ENCODE measurements at regions not wholly inside any gene's neighbourhood (a gene's known extent, or its start where the extent isn't known, plus 50 kb on each side); places are given as distances from the start of the nearest gene placed in this dataset.
A peak's percentile ranks its signal among the peaks of the same experiment; 100 is the strongest.

- DNase-seq (ENCODE audit: low spot score), result no peak
These were observed 241.5 kb downstream of the LTN1 start for GRCh38 chr21:28751176-28751575.

- no peak for DNase-seq (ENCODE audit: low spot score)
These were observed 242.1 kb downstream of the LTN1 start for GRCh38 chr21:28750565-28750964.

- DNase-seq (ENCODE audit: low spot score), result no peak
These were observed 243.1 kb downstream of the LTN1 start for GRCh38 chr21:28749536-28749935.

- DNase-seq (ENCODE audit: low spot score), result no peak
These were observed 245.2 kb downstream of the LTN1 start for GRCh38 chr21:28747464-28747863.

GRCh38 chr21:28746166-28746565 is 246.5 kb downstream of the LTN1 start:
- DNase-seq (ENCODE audit: low spot score), result no peak

GRCh38 chr21:28745131-28746016 is 247.3 kb downstream of the LTN1 start:
- peak; percentile 65 for DNase-seq (ENCODE audit: low spot score)

- no peak for DNase-seq (ENCODE audit: low spot score)
These were observed 249.0 kb downstream of the LTN1 start for GRCh38 chr21:28743723-28744122.

- DNase-seq (ENCODE audit: low spot score), result no peak
These were observed 250.2 kb downstream of the LTN1 start for GRCh38 chr21:28742527-28742926.

GRCh38 chr21:28740125-28740524 is 252.6 kb downstream of the LTN1 start:
- no peak for DNase-seq (ENCODE audit: low spot score)

- DNase-seq (ENCODE audit: low spot score), result no peak
These were observed 253.8 kb downstream of the LTN1 start for GRCh38 chr21:28738882-28739281.

GRCh38 chr21:28738420-28738704 is 254.3 kb downstream of the LTN1 start:
- DNase-seq (ENCODE audit: low spot score), result no peak

GRCh38 chr21:28737674-28738419 is 254.8 kb downstream of the LTN1 start:
- DNase-seq (ENCODE audit: low spot score), result no peak

GRCh38 chr21:28734522-28735175 is 258.0 kb downstream of the LTN1 start:
- DNase-seq (ENCODE audit: low spot score), result no peak

- no peak for DNase-seq (ENCODE audit: low spot score)
These were observed 260.9 kb downstream of the LTN1 start for GRCh38 chr21:28731700-28732321.

GRCh38 chr21:28729887-28730286 is 262.8 kb downstream of the LTN1 start:
- DNase-seq (ENCODE audit: low spot score), result peak; percentile 46

- no peak for DNase-seq (ENCODE audit: low spot score)
These were observed 264.9 kb downstream of the LTN1 start for GRCh38 chr21:28727809-28728208.

GRCh38 chr21:28725396-28725795 is 267.3 kb downstream of the LTN1 start:
- DNase-seq (ENCODE audit: low spot score), result no peak

- no peak for DNase-seq (ENCODE audit: low spot score)
These were observed 269.0 kb downstream of the LTN1 start for GRCh38 chr21:28723646-28724045.

GRCh38 chr21:28719723-28720122 is 273.0 kb downstream of the LTN1 start:
- no peak for DNase-seq (ENCODE audit: low spot score)

- DNase-seq (ENCODE audit: low spot score), result no peak
These were observed 277.8 kb downstream of the LTN1 start for GRCh38 chr21:28714777-28715464.

- DNase-seq (ENCODE audit: low spot score), result no peak
These were observed 280.3 kb downstream of the LTN1 start for GRCh38 chr21:28712411-28712810.

GRCh38 chr21:28705616-28706015 is 287.1 kb downstream of the LTN1 start:
- DNase-seq (ENCODE audit: low spot score), result no peak

Measured in ecto neural progenitor cell (in vitro differentiated cells).